Astrocyte (in vitro differentiated cells and primary cell): ENCODE measurements at regions not wholly inside any gene's neighbourhood (a gene's known extent, or its start where the extent isn't known, plus 50 kb on each side); places are given as distances from the start of the nearest gene placed in this dataset.

Experiments used
- CTCF ChIP-seq: IDR thresholded peaks from 2 replicates; pipeline ENCODE4 v1.5.1; 2011; ENCODE audit warnings: low read depth, mild to moderate bottlenecking, inconsistent platforms, low read length, moderate library complexity; ENCODE audit not compliant: insufficient read depth
- EZH2 ChIP-seq: IDR thresholded peaks from 2 replicates; pipeline ENCODE4 v1.6.1; 2012; ENCODE audit warnings: mild to moderate bottlenecking, low read length, inconsistent platforms; ENCODE audit not compliant: insufficient read depth

GRCh38 chr2:66651295-66651694 is 216.4 kb downstream of the MEIS1 start:
- TF ChIP-seq CTCF: no peak
- TF ChIP-seq EZH2: no peak
